GM23338 (cell line): ENCODE measurements at regions not wholly inside any gene's neighbourhood (a gene's known extent, or its start where the extent isn't known, plus 50 kb on each side); places are given as distances from the start of the nearest gene placed in this dataset.
A peak's percentile ranks its signal among the peaks of the same experiment; 100 is the strongest.

Experiments
- ATAC-seq: fragments of 200-7000 bp; cut with Tn5 transposase; 3 replicates; pipeline ENCODE4 v1.9.1; 2020
- DNase-seq: peaks from one replicate; pipeline ENCODE4 v3.0.0-alpha.2; 2015; ENCODE audit warnings: low spot score
- H2AFZ ChIP-seq: fragments of 200-600 bp; sonication (generic); 2 replicates; pipeline ENCODE4 v1.8.0; 2016; ENCODE audit warnings: antibody characterized with exemption, mild to moderate bottlenecking, moderate library complexity
- H3F3A ChIP-seq: fragments of 200-600 bp; sonication (generic); replicated peaks from 2 replicates; pipeline ENCODE4 v1.8.0; 2017; ENCODE audit warnings: antibody characterized with exemption, mixed run types, low read depth
- H3K27ac ChIP-seq: fragments of 200-600 bp; sonication (generic); 2 replicates; pipeline ENCODE4 v1.6.1; 2016; ENCODE audit warnings: low read depth
- H3K27me3 ChIP-seq: fragments of 200-600 bp; sonication (generic); 2 replicates; pipeline ENCODE4 v1.8.0; 2016; ENCODE audit warnings: mild to moderate bottlenecking, mixed run types, moderate library complexity; ENCODE audit not compliant: insufficient read depth
- H3K36me3 ChIP-seq: fragments of 200-600 bp; sonication (generic); 2 replicates; pipeline ENCODE4 v1.8.0; 2016; ENCODE audit warnings: mild to moderate bottlenecking; ENCODE audit not compliant: insufficient read depth
- H3K4me1 ChIP-seq: fragments of 200-600 bp; sonication (generic); 2 replicates; pipeline ENCODE4 v1.8.0; 2016; ENCODE audit warnings: mild to moderate bottlenecking, moderate library complexity; ENCODE audit not compliant: insufficient read depth
- H3K4me2 ChIP-seq: fragments of 200-600 bp; sonication (generic); 2 replicates; pipeline ENCODE4 v1.7.1; 2017; ENCODE audit warnings: mixed run types
- H3K4me3 ChIP-seq: fragments of 200-600 bp; sonication (generic); 2 replicates; pipeline ENCODE4 v1.6.1; 2016; ENCODE audit warnings: mixed run types
- H3K79me2 ChIP-seq: fragments of 200-600 bp; sonication (generic); replicated peaks from 2 replicates; pipeline ENCODE4 v1.8.0; 2017; ENCODE audit warnings: mild to moderate bottlenecking; ENCODE audit not compliant: insufficient read depth
- H3K9me2 ChIP-seq: fragments of 200-600 bp; sonication (generic); 2 replicates; pipeline ENCODE4 v1.8.0; 2017; ENCODE audit not compliant: insufficient read depth
- H4K20me1 ChIP-seq: fragments of 200-600 bp; sonication (generic); replicated peaks from 2 replicates; pipeline ENCODE4 v1.8.0; 2017; ENCODE audit warnings: mild to moderate bottlenecking; ENCODE audit not compliant: insufficient read depth
- H3K27ac Mint-ChIP-seq: 2 replicates; pipeline ENCODE4 v1.8.0; 2020; ENCODE audit warnings: inconsistent platforms, mild to moderate bottlenecking, moderate library complexity, mixed read lengths
- H3K27me3 Mint-ChIP-seq: 3 replicates; pipeline ENCODE4 v1.8.0; 2022; ENCODE audit warnings: low read depth, mild to moderate bottlenecking, moderate library complexity, mixed read lengths, inconsistent platforms; ENCODE audit not compliant: insufficient read depth, poor library complexity
- H3K36me3 Mint-ChIP-seq: 3 replicates; pipeline ENCODE4 v1.8.0; 2021; ENCODE audit warnings: low read depth, mild to moderate bottlenecking, inconsistent platforms, moderate library complexity, mixed read lengths
- H3K4me1 Mint-ChIP-seq: 3 replicates; pipeline ENCODE4 v1.8.0; 2020; ENCODE audit warnings: mild to moderate bottlenecking, inconsistent platforms, mixed read lengths
- H3K4me3 Mint-ChIP-seq: 3 replicates; pipeline ENCODE4 v1.8.0; 2021; ENCODE audit warnings: moderate library complexity, mild to moderate bottlenecking, inconsistent platforms, mixed read lengths
- H3K9me3 Mint-ChIP-seq: 3 replicates; pipeline ENCODE4 v1.8.0; 2020; ENCODE audit warnings: moderate library complexity, mild to moderate bottlenecking, inconsistent platforms, mixed read lengths
- CREB1 ChIP-seq: fragments of 250-450 bp; sonication (Bioruptor Pico); IDR thresholded peaks from 2 replicates; pipeline ENCODE4 v1.5.0; 2020; ENCODE audit warnings: low read depth, mild to moderate bottlenecking, moderate library complexity
- EZH2 ChIP-seq: fragments of 200-600 bp; sonication (generic); IDR thresholded peaks from one replicate; pipeline ENCODE4 v1.8.0; 2017; ENCODE audit warnings: antibody characterized with exemption, mild to moderate bottlenecking, low read depth; ENCODE audit not compliant: unreplicated experiment
- EZH2phosphoT487 ChIP-seq: fragments of 200-600 bp; sonication (generic); IDR thresholded peaks from one replicate; pipeline ENCODE4 v1.8.1; 2018; ENCODE audit warnings: antibody characterized with exemption; ENCODE audit not compliant: unreplicated experiment
- JUNB ChIP-seq: IDR thresholded peaks from one replicate; pipeline ENCODE4 v1.6.1; 2016; ENCODE audit warnings: antibody characterized with exemption; ENCODE audit not compliant: unreplicated experiment
- NANOG ChIP-seq: IDR thresholded peaks from 2 replicates; pipeline ENCODE4 v1.6.1; 2016; ENCODE audit warnings: antibody characterized with exemption, borderline replicate concordance
- POLR2AphosphoS5 ChIP-seq: IDR thresholded peaks from 2 replicates; pipeline ENCODE4 v1.6.1; 2016; ENCODE audit warnings: antibody characterized with exemption, low read depth
- STAT1 ChIP-seq: IDR thresholded peaks from one replicate; pipeline ENCODE4 v1.6.1; 2016; ENCODE audit warnings: antibody characterized with exemption; ENCODE audit not compliant: unreplicated experiment
- ZNF114 ChIP-seq: fragments of 250-450 bp; sonication (Bioruptor Pico); IDR thresholded peaks from 2 replicates; pipeline ENCODE4 v1.5.0; 2020; ENCODE audit warnings: mild to moderate bottlenecking, moderate library complexity
- ZNF331 ChIP-seq: fragments of 250-450 bp; sonication (Bioruptor Pico); IDR thresholded peaks from 2 replicates; pipeline ENCODE4 v1.5.0; 2020; ENCODE audit warnings: low read depth, mild to moderate bottlenecking, moderate library complexity
- TF ChIP-seq, protein P1 (sequence below), 2 experiments: fragments of 200-600 bp in 1 of 2; sonication (generic) in 1 of 2; conservative IDR thresholded peaks; 2 replicates each; pipeline versions ENCODE4 v1.5.1 to v1.6.1; 2016 to 2017; ENCODE audit warnings: antibody characterized with exemption in 2 of 2, low read depth in 2 of 2, mild to moderate bottlenecking in 2 of 2, moderate library complexity in 1 of 2
- TF ChIP-seq, protein P2 (sequence below): IDR thresholded peaks from 2 replicates; pipeline ENCODE4 v1.6.1; 2016; ENCODE audit warnings: antibody characterized with exemption
- TF ChIP-seq, protein P3 (sequence below): IDR thresholded peaks from one replicate; pipeline ENCODE4 v1.6.1; 2018; ENCODE audit warnings: antibody characterized with exemption; ENCODE audit not compliant: unreplicated experiment
- TF ChIP-seq, protein P4 (sequence below): fragments of 250-450 bp; sonication (Bioruptor Pico); IDR thresholded peaks from 2 replicates; pipeline ENCODE4 v1.5.0; 2020; ENCODE audit warnings: mild to moderate bottlenecking, moderate library complexity

DNA sequence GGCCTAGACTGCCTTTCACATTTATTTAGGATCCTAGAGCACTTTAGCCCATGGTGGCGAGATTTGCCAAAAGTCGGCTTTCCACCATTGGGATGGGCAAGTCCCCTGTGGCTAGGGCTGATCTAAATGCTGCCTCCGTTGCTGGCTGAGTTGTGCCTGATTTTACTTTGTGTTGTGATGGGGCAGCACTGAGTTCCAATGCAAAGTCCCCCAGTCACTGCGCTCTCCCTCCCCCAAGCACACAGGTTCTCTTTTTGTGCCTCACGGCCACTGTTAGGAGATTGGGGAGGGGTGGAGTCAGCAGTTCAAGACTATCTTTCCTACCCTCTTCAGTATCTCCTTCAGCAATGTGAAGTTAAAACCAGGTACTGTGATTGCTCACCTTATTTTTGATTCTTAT, 66.7 kb upstream of the COX20 start:
- Histone ChIP-seq H3K4me2 (0 out of 2 replicates have a peak overlapping the region, but pooled peaks have one; percentile 26), H4K20me1 (no peaks in the 10 kb centered on the region), H3K4me1 (0 out of 2 replicates have a peak, but pooled peaks cover 3% of the 10 kb centered on the region), H3F3A (no peaks in the 10 kb centered on the region), H2AFZ (peak overlapping the region; percentile 95), H3K9me2 (no peaks in the 10 kb centered on the region; the same call in 1 of the 2 replicates), H3K27me3 (no peaks in the 10 kb centered on the region), H3K79me2 (no peaks in the 10 kb centered on the region), H3K27ac (no peak overlapping the region), H3K4me3 (no peak overlapping the region), H3K36me3 (no peaks in the 10 kb centered on the region)
- no peak for TF ChIP-seq NANOG
- no peak for TF ChIP-seq STAT1
- no peak for TF ChIP-seq CREB1 (CRISPR knock-in tag)
- no peak for TF ChIP-seq EZH2
- TF ChIP-seq, protein P1, sequence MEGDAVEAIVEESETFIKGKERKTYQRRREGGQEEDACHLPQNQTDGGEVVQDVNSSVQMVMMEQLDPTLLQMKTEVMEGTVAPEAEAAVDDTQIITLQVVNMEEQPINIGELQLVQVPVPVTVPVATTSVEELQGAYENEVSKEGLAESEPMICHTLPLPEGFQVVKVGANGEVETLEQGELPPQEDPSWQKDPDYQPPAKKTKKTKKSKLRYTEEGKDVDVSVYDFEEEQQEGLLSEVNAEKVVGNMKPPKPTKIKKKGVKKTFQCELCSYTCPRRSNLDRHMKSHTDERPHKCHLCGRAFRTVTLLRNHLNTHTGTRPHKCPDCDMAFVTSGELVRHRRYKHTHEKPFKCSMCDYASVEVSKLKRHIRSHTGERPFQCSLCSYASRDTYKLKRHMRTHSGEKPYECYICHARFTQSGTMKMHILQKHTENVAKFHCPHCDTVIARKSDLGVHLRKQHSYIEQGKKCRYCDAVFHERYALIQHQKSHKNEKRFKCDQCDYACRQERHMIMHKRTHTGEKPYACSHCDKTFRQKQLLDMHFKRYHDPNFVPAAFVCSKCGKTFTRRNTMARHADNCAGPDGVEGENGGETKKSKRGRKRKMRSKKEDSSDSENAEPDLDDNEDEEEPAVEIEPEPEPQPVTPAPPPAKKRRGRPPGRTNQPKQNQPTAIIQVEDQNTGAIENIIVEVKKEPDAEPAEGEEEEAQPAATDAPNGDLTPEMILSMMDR (conservative IDR thresholded peaks at IDR 0.05; ENCODE audit: low read depth in 2 of 2): no peak
- TF ChIP-seq POLR2AphosphoS5: no peak
- TF ChIP-seq, protein P2, sequence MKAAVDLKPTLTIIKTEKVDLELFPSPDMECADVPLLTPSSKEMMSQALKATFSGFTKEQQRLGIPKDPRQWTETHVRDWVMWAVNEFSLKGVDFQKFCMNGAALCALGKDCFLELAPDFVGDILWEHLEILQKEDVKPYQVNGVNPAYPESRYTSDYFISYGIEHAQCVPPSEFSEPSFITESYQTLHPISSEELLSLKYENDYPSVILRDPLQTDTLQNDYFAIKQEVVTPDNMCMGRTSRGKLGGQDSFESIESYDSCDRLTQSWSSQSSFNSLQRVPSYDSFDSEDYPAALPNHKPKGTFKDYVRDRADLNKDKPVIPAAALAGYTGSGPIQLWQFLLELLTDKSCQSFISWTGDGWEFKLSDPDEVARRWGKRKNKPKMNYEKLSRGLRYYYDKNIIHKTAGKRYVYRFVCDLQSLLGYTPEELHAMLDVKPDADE: no peak
- TF ChIP-seq ZNF114 (CRISPR knock-in tag): no peak
- no peak for TF ChIP-seq ZNF331
- TF ChIP-seq, protein P3, sequence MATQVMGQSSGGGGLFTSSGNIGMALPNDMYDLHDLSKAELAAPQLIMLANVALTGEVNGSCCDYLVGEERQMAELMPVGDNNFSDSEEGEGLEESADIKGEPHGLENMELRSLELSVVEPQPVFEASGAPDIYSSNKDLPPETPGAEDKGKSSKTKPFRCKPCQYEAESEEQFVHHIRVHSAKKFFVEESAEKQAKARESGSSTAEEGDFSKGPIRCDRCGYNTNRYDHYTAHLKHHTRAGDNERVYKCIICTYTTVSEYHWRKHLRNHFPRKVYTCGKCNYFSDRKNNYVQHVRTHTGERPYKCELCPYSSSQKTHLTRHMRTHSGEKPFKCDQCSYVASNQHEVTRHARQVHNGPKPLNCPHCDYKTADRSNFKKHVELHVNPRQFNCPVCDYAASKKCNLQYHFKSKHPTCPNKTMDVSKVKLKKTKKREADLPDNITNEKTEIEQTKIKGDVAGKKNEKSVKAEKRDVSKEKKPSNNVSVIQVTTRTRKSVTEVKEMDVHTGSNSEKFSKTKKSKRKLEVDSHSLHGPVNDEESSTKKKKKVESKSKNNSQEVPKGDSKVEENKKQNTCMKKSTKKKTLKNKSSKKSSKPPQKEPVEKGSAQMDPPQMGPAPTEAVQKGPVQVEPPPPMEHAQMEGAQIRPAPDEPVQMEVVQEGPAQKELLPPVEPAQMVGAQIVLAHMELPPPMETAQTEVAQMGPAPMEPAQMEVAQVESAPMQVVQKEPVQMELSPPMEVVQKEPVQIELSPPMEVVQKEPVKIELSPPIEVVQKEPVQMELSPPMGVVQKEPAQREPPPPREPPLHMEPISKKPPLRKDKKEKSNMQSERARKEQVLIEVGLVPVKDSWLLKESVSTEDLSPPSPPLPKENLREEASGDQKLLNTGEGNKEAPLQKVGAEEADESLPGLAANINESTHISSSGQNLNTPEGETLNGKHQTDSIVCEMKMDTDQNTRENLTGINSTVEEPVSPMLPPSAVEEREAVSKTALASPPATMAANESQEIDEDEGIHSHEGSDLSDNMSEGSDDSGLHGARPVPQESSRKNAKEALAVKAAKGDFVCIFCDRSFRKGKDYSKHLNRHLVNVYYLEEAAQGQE: no peak
- no peak for TF ChIP-seq JUNB
- TF ChIP-seq, protein P4, sequence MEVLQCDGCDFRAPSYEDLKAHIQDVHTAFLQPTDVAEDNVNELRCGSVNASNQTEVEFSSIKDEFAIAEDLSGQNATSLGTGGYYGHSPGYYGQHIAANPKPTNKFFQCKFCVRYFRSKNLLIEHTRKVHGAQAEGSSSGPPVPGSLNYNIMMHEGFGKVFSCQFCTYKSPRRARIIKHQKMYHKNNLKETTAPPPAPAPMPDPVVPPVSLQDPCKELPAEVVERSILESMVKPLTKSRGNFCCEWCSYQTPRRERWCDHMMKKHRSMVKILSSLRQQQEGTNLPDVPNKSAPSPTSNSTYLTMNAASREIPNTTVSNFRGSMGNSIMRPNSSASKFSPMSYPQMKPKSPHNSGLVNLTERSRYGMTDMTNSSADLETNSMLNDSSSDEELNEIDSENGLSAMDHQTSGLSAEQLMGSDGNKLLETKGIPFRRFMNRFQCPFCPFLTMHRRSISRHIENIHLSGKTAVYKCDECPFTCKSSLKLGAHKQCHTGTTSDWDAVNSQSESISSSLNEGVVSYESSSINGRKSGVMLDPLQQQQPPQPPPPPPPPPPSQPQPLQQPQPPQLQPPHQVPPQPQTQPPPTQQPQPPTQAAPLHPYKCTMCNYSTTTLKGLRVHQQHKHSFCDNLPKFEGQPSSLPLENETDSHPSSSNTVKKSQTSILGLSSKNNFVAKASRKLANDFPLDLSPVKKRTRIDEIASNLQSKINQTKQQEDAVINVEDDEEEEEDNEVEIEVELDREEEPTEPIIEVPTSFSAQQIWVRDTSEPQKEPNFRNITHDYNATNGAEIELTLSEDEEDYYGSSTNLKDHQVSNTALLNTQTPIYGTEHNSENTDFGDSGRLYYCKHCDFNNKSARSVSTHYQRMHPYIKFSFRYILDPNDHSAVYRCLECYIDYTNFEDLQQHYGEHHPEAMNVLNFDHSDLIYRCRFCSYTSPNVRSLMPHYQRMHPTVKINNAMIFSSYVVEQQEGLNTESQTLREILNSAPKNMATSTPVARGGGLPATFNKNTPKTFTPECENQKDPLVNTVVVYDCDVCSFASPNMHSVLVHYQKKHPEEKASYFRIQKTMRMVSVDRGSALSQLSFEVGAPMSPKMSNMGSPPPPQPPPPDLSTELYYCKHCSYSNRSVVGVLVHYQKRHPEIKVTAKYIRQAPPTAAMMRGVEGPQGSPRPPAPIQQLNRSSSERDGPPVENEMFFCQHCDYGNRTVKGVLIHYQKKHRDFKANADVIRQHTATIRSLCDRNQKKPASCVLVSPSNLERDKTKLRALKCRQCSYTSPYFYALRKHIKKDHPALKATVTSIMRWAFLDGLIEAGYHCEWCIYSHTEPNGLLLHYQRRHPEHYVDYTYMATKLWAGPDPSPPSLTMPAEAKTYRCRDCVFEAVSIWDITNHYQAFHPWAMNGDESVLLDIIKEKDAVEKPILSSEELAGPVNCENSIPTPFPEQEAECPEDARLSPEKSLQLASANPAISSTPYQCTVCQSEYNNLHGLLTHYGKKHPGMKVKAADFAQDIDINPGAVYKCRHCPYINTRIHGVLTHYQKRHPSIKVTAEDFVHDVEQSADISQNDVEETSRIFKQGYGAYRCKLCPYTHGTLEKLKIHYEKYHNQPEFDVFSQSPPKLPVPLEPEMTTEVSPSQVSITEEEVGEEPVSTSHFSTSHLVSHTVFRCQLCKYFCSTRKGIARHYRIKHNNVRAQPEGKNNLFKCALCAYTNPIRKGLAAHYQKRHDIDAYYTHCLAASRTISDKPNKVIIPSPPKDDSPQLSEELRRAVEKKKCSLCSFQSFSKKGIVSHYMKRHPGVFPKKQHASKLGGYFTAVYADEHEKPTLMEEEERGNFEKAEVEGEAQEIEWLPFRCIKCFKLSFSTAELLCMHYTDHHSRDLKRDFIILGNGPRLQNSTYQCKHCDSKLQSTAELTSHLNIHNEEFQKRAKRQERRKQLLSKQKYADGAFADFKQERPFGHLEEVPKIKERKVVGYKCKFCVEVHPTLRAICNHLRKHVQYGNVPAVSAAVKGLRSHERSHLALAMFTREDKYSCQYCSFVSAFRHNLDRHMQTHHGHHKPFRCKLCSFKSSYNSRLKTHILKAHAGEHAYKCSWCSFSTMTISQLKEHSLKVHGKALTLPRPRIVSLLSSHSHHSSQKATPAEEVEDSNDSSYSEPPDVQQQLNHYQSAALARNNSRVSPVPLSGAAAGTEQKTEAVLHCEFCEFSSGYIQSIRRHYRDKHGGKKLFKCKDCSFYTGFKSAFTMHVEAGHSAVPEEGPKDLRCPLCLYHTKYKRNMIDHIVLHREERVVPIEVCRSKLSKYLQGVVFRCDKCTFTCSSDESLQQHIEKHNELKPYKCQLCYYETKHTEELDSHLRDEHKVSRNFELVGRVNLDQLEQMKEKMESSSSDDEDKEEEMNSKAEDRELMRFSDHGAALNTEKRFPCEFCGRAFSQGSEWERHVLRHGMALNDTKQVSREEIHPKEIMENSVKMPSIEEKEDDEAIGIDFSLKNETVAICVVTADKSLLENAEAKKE (CRISPR knock-in tag): no peak
- TF ChIP-seq EZH2phosphoT487: no peak
- Mint-ChIP-seq H3K27ac (no peak overlapping the region), H3K9me3 (no peaks in the 10 kb centered on the region), H3K36me3 (no peaks in the 10 kb centered on the region; the same call in 2 of the 3 replicates), H3K4me3 (no peak overlapping the region), H3K4me1 (peaks cover 5% of the 10 kb centered on the region; the same call in 2 of the 3 replicates), H3K27me3 (peaks cover 1% of the 10 kb centered on the region)
- DNase-seq (peak; percentile 31), ATAC-seq (peak; percentile 75)
